Stimulated activated CD8-positive, alpha-beta memory T cell treated with anti-CD3 and anti-CD28 coated beads, Interleukin-2, amount 100 ng/mL, for 48 hours (primary cell): ENCODE measurements at regions not wholly inside any gene's neighbourhood (a gene's known extent, or its start where the extent isn't known, plus 50 kb on each side); places are given as distances from the start of the nearest gene placed in this dataset.

Experiments used
- DNase-seq, 2 donors: peaks; one replicate each; pipeline ENCODE4 v3.0.0-alpha.2; 2020; ENCODE audit warnings: low read depth in 2 of 2

DNA sequence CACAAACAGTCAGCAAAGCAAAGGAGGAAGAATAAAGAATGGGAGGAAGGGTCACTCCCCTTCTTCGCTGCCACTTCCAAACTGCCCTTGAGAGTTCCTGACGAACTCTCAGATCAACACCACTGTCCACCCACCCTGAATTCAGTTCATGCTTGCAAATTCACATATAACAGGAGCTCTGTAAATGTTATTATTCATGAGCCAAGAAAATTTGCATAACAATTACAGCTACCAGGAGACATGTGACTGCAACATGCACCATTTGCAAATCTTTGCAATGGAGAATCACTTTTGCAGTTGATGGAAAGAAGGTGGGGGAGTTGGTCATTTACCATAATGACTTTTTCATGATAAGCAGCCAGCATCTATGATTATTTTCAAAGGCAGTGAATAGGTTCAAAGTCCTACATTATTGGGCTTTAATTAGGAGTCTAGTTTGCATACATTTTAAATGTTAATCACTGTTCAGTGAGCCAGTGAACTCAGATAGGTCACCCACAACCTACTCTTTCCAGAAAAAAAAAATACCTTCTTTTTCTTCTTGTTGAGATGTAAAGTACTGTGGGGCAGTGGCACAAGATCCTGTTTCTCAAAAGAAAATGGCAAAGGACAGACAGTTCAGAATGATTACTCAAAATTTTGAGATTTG is 149.7 kb downstream of the CAAP1 start:
- no peak for DNase-seq

DNA sequence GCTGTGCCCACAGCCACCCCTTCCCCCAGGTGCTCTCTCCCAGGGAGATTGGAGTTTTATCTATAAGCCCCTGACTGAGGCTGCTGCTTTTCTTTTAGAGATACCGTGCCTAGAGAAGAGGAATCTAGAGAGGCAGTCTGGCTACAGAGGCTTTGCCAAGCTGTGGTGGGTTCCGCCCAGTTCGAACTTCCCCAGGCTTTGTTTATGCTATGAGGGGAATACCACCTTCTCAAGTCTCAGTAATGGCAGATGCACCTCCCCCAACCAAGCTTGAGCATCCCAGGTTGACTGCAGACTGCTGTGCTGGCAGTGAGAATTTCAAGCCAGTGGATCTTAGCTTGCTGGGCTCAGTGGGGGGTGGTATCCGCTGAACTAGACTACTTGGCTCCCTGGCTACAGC is 157.4 kb downstream of the CAAP1 start:
- DNase-seq = no peak

DNA sequence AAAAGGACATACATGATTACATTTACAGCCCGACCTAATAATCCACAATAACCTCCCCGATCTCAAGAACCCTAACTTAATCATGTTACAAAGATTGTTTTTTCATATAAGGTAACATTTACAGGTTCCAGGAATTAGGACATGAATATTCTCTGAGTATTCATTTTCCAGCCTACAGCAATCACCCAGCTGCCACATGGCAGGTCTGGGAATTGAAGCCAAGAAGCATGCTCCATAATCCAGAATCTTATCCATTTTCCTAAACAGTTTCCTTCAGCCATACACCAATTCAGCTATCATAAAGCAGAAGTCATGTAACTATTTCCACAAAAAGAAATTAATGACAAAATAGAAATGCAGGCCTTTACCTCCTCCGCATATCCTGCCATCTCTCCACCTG is 163.4 kb downstream of the CAAP1 start:
- no peak for DNase-seq

DNA sequence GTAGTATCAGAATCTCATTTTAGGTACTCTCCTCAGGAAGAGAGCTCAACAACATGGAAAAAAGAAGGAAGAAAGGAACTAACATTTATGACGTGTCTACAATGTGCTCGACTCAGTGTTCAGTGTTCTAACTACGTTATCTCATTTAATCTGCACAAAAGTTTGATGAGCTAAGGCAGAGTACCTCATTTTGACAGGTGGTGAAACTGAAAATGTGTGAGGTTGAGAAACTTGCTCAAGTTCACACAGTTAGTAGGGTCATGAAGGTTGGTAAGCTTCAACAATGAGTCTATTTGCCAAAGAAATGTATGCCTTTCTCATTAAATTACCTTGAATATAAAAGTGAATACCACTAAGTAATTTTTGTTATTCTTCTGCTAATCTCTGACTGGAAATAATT is 165.1 kb downstream of the CAAP1 start:
- DNase-seq = no peak

DNA sequence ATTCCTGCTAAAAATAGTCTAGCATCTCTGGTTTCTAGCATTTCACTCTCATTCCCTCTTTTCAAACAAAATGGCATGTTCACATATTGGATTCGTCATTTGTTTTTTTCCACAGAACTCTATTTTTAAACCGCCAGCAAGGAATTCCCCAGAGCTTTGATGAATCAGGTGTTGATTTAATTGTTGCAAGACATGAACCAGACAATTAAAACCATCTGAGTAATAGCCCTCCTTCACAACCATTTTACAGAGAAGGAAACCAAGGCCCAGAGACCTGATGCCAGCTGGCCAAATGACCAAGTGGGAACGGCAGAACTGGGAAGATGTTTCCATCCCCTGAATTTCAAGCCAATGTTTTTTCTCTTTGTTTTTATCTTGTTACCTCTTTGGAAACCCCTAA is 167.0 kb downstream of the CAAP1 start:
- no peak for DNase-seq

DNA sequence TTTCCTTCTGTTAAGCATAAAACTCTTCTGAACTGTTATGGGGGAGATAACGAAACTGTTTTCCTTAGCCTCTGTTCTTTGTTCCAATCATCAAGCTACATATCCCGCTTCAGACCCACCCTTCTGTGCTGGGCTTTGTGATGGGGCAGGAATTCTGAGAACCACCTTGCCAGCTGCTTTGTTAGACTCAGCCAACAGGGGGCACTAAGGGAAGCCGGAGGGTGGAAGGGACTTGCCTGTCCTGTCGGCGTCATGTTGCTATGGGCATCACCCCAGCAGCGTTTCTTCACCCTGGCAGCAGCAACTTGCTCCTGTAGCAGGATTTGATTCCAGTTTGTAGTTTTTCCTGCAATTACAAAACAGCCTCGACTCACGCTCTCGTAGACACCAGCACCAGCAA is 169.1 kb downstream of the CAAP1 start:
- DNase-seq = peak in 1 of 2 donors; percentile 7

DNA sequence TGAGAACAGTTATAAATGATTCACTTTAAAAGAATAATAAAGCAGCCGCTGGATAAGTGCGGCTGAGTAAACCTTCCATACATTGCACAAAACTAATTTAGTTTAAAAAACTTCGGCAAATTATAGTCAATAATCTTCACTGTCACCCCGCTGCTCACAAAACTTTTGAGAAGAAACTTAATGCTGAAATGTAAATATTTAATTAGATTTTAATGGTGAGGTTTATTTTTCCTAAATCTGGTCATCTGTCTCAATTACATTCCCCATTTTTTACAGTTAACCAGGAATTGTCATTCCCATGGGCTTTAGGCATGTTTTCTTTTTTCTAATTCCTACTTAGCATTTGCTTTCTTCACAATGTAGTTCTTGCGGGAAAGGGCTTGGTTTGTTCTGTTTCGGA is 169.8 kb downstream of the CAAP1 start:
- DNase-seq = no peak

DNA sequence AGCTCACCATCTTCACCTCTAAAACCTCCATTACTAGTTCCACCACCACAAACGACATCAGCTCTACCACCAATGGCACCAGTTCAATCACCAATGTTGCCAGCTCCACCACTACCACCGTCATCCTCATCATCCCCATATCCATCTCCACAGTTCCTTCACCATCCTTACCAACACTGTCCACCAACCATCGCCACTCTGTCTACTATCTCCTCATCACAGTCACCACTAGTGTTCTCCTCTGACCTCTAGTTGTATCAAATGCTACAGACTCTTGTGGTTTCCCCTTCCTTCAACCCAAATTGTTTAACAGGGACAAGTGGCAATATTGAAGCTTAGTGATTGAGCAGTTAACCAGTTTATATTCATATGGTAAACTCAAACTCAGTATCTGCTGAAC is 182.6 kb downstream of the CAAP1 start:
- DNase-seq = no peak

DNA sequence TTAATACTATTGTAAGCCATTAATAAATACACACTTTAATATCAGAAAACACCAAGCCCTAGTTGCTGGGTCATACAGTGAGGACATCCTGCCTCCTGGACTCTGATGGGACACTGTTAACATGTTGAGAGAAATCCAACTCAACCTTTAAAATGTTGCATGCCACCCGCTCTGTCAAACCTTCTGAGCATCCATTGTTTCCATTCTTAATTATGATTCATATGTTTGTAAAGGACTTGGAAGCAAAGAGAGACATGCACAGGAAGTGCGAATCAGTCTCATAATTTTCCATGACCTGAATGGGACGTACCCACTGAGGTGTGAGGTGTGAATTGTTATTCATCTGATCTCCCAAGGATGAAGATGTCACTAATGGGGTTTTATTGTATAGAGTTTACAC is 186.4 kb downstream of the CAAP1 start:
- no peak for DNase-seq

DNA sequence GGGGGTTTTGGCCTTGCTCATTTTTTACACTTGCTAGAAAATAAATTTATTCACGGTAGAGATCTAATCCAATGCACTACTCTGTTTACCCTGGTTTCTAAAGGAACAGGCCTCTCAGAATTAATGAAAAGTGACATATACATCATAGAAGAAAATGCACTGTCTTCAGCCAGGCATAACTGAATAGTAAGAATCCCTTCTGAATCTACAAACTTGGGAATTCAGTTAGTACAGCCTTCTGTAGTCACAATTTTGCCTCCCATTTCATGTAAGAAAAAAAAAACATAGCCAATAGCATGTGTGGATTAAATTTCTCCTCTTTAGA is 197.3 kb downstream of the CAAP1 start:
- no peak for DNase-seq

DNA sequence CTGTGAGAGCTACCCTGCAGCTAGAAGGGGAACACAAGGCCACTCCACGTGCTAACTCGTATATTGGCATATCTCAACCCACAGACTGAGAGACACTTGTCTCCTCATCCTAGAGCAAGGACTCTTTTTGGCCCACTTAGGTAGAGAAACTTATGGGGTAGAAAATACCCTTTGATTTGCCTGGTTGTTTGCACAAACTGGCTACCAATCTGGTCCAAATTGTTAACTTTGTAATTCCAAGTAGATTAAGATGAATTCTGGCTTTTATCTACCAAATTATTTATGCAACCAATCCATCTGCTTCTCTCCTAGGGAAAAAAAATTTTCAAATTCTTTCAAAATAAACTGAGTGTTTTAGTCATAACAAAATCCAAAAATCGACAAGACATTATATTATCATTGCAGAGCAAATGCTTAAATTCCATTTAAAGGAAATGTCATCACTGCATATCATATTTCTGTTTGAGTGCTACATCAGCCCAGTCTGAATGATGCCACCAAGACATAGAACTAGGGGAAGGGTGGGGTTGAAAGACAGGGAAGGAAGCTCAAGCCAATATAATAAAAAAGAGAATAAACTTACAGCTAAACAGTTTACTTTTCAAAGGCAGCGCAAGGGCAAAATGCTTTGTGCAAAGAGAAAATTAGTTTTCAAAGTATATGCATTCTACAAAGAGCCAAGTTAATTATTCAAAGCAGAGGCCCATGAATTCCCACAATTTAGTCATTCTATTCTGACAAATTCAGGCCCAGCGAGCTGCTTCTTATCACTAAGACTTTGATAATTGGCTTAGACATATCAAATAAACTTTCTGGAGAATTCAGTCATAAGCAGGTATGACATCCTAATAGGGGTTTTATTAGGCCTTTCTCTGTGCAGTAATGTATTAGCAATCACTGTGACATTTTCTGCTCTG is 198.0 kb downstream of the CAAP1 start:
- no peak for DNase-seq

DNA sequence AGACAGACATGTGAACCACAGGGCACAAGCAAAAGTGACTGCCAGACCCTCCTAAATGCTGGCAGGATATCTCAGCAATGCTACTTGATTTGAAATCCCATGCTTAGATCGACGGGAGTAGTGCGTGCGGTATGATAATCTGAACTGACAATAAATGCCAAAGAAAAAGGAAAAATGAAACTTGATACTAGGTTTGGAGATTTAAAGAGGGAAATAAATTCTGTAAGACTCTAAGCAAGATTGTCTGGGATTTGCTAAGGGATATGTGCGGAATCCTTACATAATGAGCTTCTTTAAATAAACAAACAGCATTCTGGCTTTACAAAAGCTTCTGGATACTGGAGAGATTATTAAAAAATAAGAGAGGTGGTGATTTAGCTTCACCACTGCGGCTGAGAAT is 203.6 kb downstream of the CAAP1 start:
- no peak for DNase-seq

DNA sequence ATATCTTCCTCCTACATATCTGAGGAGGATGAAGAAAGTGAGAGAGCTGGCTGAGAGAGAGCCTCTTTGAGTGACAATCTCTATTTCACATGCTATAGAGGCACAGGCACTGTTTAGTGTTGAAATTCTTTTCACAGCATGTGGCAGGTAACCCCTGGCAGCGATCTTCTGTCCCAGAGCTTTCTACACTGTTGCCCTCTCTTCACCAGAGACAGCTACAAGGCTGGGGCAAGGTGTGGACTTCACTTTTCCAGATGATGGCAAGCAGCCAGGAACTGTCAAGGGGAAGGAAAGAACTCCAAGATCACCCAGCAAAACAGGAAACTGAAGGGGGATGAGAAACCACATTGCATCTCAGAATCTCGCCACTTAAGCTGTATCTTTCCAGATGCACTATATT is 205.2 kb downstream of the CAAP1 start:
- no peak for DNase-seq

DNA sequence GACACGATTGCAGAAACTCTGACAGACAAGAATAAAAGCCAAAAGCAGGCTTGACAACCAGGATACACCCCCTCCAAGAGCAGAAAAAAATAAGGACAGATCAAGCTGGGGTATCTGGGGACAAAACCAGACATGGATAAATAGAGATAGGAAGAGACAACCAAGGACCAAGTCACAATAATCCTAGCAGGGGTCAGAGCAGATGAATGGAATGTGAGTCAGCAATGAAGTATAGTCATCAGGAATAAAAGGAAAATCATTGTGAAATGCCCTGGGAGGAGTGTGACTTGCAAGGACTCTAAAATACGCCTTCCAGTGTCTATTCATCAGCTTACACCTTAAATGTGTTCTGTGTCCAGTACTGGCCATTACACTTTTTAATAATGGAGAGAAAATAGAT is 206.8 kb downstream of the CAAP1 start:
- no peak for DNase-seq

DNA sequence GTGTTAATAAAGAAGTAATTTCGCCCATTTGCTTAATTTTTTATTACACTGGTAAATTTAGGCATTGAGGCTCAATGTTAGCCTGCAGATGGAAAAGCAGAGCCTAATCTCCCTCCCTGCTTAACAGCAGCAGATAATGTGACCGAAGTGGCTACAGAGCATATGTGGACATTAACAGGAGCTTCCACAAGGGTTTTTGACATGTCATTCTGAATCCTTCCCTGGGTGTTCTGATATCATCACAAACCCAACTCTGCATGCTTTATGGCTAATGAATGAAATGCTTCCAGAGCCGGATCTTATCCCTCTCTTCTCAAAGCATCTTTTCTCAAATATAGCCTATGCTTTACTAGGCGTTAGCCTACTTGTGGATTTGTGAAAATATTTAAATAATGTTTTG is 208.6 kb downstream of the CAAP1 start:
- no peak for DNase-seq

DNA sequence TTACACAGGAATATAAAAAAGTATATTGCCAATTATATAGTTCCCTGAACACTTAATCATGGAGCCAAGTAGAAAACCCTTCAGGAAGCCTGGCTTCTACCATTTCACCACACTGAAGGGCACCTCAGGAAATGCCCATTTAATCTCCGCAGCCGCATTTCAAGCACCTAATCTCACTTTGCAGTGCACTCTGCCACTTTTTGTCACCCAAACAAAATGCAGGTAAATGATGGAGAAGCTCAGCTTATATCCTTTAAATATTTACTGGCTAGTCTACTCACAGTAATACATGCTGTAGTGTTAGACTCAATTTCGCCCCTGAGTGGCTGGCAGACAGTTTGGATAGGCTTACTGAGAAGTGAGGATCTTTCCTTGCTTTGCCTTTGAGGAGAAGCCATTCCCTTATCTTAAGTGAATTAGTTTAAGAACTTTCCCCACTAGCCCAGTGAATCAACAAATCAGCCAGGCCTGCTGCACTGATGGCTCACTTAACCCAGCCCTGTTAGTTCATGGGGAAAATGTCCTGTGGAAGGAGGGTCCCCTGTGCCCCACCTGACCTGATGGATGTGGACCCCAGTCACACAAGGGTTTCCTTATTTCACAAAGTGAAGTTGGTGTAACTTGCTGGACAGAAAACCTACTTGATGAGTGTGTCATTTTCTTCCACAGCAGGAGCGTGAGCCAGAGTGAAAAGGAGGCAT is 209.7 kb downstream of the CAAP1 start:
- DNase-seq = no peak

DNA sequence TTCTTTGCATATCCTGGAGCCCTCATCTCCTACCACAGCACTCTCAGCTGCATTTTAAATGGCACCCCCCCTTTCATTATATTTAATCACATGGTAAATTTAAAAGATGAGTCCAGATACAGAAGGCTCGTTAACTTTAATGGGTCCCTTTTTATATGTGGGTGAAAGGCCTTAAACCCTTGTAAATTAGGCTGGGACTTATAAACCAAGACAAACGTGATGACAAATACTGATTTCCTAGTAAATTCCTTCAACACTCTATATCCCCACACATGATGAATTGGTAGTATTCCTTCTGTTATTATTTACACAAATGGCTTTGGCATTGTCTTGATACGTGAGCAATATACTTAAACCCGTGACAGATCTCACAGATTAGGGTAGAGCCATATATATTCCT is 210.6 kb downstream of the CAAP1 start:
- no peak for DNase-seq

DNA sequence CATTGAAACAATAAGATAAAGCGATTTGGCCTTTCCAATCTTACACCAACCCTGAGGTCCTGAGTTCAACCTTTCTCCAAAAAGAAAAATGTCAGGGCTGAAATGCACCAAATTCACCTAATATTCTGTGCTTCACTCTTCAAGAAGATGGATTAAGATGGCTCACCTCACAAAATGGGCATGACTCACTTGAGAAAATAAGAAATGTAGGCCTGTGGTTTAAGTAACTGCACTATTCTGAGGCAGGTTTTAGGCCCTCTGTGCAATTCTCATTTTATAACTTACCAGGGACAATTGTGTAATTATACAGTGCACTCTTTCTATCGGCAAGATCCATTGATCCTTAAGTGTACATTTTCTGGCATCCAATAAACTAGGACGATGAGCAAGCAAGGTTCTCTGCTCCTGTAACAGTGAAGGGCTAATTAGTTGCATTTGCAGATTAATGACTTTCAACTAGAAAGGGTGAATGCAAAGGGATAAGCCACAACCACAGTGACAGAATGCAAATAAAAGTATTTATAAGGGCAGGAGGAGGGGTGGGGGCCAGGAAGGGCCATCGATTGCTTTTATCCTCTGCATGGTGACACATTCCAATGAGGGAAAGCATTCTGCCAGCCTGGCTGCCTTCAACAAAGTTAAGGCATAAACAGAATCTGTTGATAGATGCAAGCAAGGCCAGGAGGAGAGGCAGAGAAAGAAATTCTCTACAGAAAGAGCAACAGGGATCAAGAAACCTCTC is 214.5 kb downstream of the CAAP1 start:
- no peak for DNase-seq

DNA sequence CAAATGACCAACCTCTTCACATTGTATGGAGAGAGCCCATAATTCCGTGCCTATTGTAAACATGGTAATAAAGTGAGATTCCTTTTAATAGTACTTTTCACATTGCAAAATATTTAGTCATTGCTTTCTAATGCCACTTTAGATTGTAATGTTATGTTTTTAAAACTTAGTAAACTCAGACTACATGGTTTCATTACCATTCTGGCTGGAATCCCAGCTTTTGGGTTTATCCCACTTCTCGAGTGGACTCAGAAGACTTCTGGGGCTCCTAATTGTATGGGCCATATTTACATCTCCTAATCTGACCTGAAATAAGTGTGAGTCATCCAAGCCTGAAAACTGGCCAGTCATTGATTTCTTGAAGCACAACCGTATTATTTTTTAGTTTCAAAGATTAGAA is 217.6 kb downstream of the CAAP1 start:
- no peak for DNase-seq

DNA sequence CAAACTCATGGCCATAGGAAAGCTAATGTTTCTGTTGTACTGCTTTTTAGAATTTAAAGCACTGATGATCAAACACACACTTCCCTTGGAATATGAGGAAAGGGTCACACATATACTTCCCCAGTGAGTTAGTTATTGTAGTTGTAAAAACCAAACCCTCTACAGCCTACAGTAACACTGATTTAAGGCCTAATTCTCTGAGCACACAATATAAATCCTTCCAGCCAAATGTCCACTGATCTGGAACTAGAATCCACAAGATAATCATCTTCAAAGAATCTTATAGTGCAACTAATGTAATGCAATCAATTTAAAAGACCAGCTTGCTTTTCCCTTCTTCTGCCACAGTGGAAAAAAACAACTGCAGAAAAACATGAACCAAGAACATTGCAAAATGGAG is 219.3 kb downstream of the CAAP1 start:
- DNase-seq = no peak

DNA sequence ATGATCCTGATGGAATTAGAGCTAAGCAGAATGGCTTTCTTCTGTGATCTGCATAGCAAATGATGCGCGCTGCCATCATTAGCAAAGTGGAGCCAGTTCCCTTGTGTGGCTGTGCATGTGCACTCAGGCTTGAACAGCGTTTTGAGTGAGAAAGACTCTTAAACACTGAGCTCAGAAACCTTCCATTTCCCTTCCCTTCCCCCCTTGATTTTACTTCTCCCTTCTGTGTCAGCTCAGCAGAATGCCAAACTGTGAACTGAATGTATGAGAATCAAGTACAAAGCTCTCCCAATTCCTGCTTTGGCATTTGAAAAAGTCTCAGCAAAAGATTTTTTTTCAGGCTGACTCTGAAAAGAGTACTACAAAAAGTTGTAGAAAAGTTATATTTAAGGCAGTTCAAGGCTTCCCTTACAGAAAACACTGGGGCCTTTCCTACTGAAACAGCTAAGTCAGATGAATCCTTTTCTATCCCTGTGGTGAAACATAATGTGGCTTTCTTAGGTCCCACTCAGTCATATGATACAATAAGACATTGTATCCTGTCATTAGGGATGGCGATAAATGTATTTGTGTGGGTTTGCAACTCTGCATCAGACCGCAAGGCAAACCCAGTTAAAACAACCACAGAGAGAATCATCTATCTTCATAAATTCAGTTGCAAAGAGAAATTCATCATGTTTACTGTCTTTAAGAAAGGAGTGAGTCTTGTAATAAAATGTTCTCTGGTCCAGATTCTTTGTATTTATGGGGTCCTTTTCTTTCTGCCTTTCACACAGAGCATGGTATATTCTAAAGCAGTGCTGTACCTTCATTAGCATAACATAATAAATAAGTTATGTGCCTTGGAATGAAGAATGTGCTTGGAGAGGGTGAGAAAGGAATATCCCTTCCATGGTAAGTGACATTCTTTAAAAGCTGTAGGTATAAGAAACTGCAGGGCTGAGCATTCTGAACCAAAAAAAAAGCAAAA is 222.6 kb downstream of the CAAP1 start:
- no peak for DNase-seq
